Effector memory CD8-positive, alpha-beta T cell (primary cell): ENCODE measurements at regions not wholly inside any gene's neighbourhood (a gene's known extent, or its start where the extent isn't known, plus 50 kb on each side); places are given as distances from the start of the nearest gene placed in this dataset.
"Not testable (repeated sequence)": the region's sequence is repeated elsewhere in the genome, so short reads cannot be mapped to it uniquely, and the experiment has no call there.

Source experiments
- ATAC-seq: fragments of 150-1000 bp; cut with Tn5 transposase; replicated peaks from 2 replicates; pipeline ENCODE4 v1.10.0; 2021; ENCODE audit warnings: mild to moderate bottlenecking, moderate library complexity
- DNase-seq, 3 experiments: peaks; one replicate each; pipeline ENCODE4 v3.0.0; 2021
- H3K27ac Mint-ChIP-seq, 2 donors: one replicate each; pipeline ENCODE4 v1.8.0; 2022; ENCODE audit warnings: mild to moderate bottlenecking in 2 of 2, mixed read lengths in 2 of 2, moderate library complexity in 2 of 2
- H3K27me3 Mint-ChIP-seq, 2 donors: one replicate each; pipeline ENCODE4 v1.8.0; 2022; ENCODE audit warnings: mixed read lengths in 2 of 2
- H3K36me3 Mint-ChIP-seq: one replicate; pipeline ENCODE4 v1.8.0; 2022; ENCODE audit warnings: mild to moderate bottlenecking, moderate library complexity, mixed read lengths; ENCODE audit not compliant: insufficient read depth
- H3K4me1 Mint-ChIP-seq, 2 donors: one replicate each; pipeline ENCODE4 v1.8.0; 2022; ENCODE audit warnings: low read depth in 2 of 2, mixed read lengths in 2 of 2
- H3K4me3 Mint-ChIP-seq, 2 donors: one replicate each; pipeline ENCODE4 v1.8.0; 2022; ENCODE audit warnings: mild to moderate bottlenecking in 2 of 2, mixed read lengths in 2 of 2, moderate library complexity in 2 of 2
- H3K9me3 Mint-ChIP-seq, 2 donors: one replicate each; pipeline ENCODE4 v1.8.0; 2022; ENCODE audit warnings: mixed read lengths in 2 of 2

- H3K4me1 Mint-ChIP-seq: no peaks in the 10 kb centered on the region
- H3K27ac Mint-ChIP-seq: no peak overlapping the region
- no peak for ATAC-seq
- peaks cover 48 to 67% of the 10 kb centered on the region in 2 donors for H3K27me3 Mint-ChIP-seq
- H3K9me3 Mint-ChIP-seq: no peaks in the 10 kb centered on the region
- no peaks in the 10 kb centered on the region for H3K36me3 Mint-ChIP-seq
- DNase-seq: no peak
- no peak overlapping the region for H3K4me3 Mint-ChIP-seq
Measured at GRCh38 chr11:134856056-134856971, 444.3 kb upstream of the B3GAT1 start.

GRCh38 chr11:134853992-134854991 is 442.2 kb upstream of the B3GAT1 start:
- DNase-seq (no peak), ATAC-seq (no peak)
- Mint-ChIP-seq H3K36me3 (no peaks in the 10 kb centered on the region), H3K9me3 (no peaks in the 10 kb centered on the region), H3K27ac (no peak overlapping the region), H3K4me1 (no peaks in the 10 kb centered on the region), H3K4me3 (no peak overlapping the region), H3K27me3 (peaks cover 41 to 61% of the 10 kb centered on the region in 2 donors)

GRCh38 chr11:134851503-134852224 is 439.6 kb upstream of the B3GAT1 start:
- peaks cover 41 to 63% of the 10 kb centered on the region in 2 donors for H3K27me3 Mint-ChIP-seq
- H3K27ac Mint-ChIP-seq, H3K9me3 Mint-ChIP-seq, DNase-seq, H3K36me3 Mint-ChIP-seq, ATAC-seq, H3K4me1 Mint-ChIP-seq, H3K4me3 Mint-ChIP-seq: not testable (repeated sequence)

DNA sequence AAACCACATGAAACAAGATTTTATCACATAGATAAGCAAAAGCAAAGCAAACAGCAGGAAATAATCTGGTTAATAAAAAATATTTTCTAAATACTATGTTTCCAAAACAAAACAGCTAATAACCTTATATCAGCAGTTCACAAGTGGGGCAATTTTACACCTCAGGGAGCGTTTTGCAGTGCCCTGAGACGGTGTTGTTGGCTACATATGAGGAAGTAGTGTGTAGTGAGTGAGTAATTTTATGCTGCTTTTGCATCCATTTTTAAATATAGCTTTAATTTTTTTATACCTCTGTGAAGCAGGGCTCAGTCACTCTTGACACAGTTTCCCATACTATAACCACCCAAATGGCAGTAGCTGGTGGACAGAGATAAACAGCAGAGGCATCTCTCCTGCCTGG is 438.5 kb upstream of the B3GAT1 start:
- ATAC-seq (no peak), DNase-seq (no peak)
- Mint-ChIP-seq H3K36me3 (no peaks in the 10 kb centered on the region), H3K27ac (no peak overlapping the region), H3K4me1 (no peaks in the 10 kb centered on the region), H3K9me3 (no peaks in the 10 kb centered on the region), H3K4me3 (no peak overlapping the region), H3K27me3 (peaks cover 31 to 63% of the 10 kb centered on the region in 2 donors)

- DNase-seq: no peak
- Mint-ChIP-seq H3K9me3 (no peaks in the 10 kb centered on the region), H3K27ac (no peak overlapping the region), H3K36me3 (no peaks in the 10 kb centered on the region), H3K27me3 (peaks cover 32 to 66% of the 10 kb centered on the region in 2 donors), H3K4me3 (no peak overlapping the region), H3K4me1 (no peaks in the 10 kb centered on the region)
- ATAC-seq: no peak
Measured at GRCh38 chr11:134849833-134850232, 437.8 kb upstream of the B3GAT1 start.

DNA sequence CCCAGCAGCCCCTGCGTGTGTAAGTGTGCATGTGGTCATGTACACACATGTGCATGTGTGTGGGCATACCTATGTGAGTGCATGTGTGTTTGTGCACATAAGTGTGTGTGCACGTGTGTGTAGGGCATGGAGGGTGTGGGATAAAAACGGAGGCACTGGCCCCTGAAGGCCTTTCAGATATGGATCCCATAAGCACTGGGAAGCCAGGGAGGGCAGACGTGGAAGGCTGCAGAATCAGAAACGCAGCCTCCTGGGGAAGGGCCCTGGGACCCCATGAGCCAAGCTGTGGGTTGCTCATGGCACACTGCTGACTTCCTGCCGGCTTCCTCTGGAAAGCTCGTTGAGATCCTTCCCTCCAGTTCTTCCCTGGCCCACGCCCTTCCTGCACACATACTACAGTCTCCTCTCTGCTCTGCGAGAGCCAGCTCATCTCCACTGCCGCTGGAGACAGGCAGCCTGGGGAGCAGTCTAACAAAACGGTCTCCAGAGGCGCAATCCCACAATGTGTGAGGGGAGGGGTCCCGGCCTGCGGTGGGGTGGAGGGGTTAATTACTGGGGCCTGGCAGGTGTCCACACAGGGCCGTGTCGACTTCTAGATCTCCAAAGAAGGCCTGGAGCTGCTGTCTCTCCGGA is 435.2 kb upstream of the B3GAT1 start:
- no peak for ATAC-seq
- no peaks in the 10 kb centered on the region for H3K36me3 Mint-ChIP-seq
- no peak for DNase-seq
- no peaks in the 10 kb centered on the region for H3K9me3 Mint-ChIP-seq
- no peak overlapping the region for H3K27ac Mint-ChIP-seq
- H3K27me3 Mint-ChIP-seq: peaks cover 27 to 66% of the 10 kb centered on the region in 2 donors
- no peaks in the 10 kb centered on the region for H3K4me1 Mint-ChIP-seq
- H3K4me3 Mint-ChIP-seq: no peak overlapping the region

DNA sequence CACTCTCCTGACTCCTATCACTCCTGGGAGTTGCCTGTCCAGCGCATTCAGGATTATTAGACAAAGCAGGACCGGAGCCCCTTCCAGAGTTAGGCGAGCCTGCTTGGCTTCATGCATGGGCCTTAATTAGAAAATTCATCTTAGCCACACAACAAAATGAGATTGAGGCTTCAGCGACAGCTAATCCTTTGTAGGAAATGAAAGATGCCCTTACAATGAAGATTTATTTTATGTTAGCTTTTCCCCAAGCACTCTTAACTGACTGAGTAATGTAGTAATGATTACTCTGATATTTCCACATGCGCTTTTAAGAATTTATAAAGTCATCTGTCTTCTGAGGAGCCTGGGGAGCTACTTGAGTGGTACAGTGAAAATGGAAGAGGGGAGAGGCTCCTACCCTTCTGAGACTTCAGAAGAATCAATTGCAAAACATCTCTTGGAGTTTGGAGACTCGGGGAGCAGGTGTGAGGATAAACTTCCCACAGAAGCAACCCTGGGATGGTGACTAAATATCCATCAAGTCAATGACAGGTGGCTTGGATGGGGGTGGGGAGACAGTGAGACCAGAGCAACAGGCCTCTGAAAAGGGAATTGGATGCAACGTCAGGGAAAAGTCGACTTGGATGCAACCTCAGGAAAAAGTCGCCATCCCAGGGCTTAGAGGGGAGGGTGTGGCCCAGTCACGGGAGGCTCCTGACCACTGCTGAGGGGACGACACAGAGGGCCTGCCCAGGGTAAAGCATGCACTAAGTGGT is 434.5 kb upstream of the B3GAT1 start:
- Mint-ChIP-seq H3K4me1 (no peaks in the 10 kb centered on the region), H3K9me3 (no peaks in the 10 kb centered on the region), H3K4me3 (no peak overlapping the region), H3K27me3 (peaks cover 25 to 66% of the 10 kb centered on the region in 2 donors), H3K36me3 (no peaks in the 10 kb centered on the region), H3K27ac (no peak overlapping the region)
- ATAC-seq (no peak), DNase-seq (no peak)

- H3K9me3 Mint-ChIP-seq: no peaks in the 10 kb centered on the region
- DNase-seq: no peak
- no peak overlapping the region for H3K27ac Mint-ChIP-seq
- H3K4me3 Mint-ChIP-seq: no peak overlapping the region
- ATAC-seq: no peak
- no peaks in the 10 kb centered on the region for H3K4me1 Mint-ChIP-seq
- H3K27me3 Mint-ChIP-seq: peaks cover 30 to 72% of the 10 kb centered on the region in 2 donors
- no peaks in the 10 kb centered on the region for H3K36me3 Mint-ChIP-seq
Measured at GRCh38 chr11:134845474-134846327, 433.7 kb upstream of the B3GAT1 start.

DNA sequence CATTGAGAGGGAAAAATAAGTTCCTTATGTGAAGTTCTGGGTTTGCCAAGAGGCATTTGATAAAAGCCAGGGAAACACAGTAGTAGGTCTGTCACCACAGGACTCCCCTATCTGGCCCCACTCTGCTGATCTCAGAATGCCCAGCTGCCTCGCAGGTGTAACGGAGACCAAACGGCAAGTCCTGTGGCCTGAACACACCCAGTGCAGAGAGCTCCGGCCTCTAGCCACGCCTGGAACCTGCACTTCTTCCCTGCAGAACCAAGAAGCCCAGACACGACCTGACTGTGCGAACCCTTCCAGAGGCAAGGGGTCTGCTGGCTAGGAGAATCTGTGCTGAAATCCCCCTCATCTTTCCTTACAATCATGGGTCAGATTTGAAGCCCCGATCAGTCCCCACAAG is 432.8 kb upstream of the B3GAT1 start:
- Mint-ChIP-seq H3K27me3 (peaks cover 36 to 80% of the 10 kb centered on the region in 2 donors), H3K36me3 (no peaks in the 10 kb centered on the region), H3K4me3 (no peak overlapping the region), H3K9me3 (no peaks in the 10 kb centered on the region), H3K4me1 (no peaks in the 10 kb centered on the region), H3K27ac (no peak overlapping the region)
- no peak for ATAC-seq
- DNase-seq: no peak

DNA sequence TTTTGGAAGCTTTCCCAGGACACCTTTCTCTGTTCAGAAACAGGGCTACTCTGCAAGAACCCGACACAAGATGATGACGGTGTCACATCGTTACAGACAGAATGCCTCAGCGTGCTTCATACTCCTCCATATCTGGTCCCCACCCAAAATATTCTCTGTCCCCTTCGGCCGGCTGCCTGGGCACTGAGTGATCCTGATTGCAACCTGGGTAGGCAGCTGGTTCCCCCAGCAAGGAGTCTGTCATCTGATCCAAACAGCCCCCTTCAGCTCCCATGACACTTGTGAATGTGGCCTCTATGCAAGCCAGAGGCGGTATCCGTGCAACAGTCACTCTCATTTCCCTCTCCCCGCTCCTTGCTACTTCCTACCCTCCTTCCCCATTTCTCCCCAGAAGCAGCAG is 431.7 kb upstream of the B3GAT1 start:
- H3K9me3 Mint-ChIP-seq: no peaks in the 10 kb centered on the region
- H3K27me3 Mint-ChIP-seq: peaks cover 41 to 87% of the 10 kb centered on the region in 2 donors
- DNase-seq (no peak), ATAC-seq (no peak)
- H3K36me3 Mint-ChIP-seq: no peaks in the 10 kb centered on the region
- H3K4me3 Mint-ChIP-seq: no peak overlapping the region
- no peaks in the 10 kb centered on the region for H3K4me1 Mint-ChIP-seq
- H3K27ac Mint-ChIP-seq: no peak overlapping the region

DNA sequence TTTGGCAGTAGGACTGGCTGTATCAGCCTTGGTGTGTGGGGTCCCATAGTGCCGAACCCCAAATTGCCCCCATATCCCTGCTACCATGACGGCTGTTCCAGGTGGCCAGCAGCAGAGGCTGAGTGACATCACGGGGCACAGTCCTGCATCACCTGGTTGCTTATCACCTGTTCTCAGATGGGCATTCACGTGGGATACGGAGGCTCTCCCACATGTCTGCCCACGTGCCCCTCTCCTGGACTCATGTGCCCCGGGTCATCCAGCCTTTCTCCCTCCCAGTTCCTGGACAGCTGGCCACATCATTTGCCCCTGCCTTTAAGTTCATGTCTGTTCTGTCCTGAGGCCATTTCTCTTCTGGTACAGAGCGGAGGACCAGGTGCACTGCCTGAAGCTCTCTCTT is 431.0 kb upstream of the B3GAT1 start:
- DNase-seq (no peak), ATAC-seq (no peak)
- Mint-ChIP-seq H3K4me1 (no peaks in the 10 kb centered on the region), H3K4me3 (no peak overlapping the region), H3K27ac (no peak overlapping the region), H3K36me3 (no peaks in the 10 kb centered on the region), H3K9me3 (no peaks in the 10 kb centered on the region), H3K27me3 (peaks cover 44 to 95% of the 10 kb centered on the region in 2 donors)
